Mammary epithelial cell (primary cell): ENCODE measurements at regions not wholly inside any gene's neighbourhood (a gene's known extent, or its start where the extent isn't known, plus 50 kb on each side); places are given as distances from the start of the nearest gene placed in this dataset.

Source experiments
- CTCF ChIP-seq, 2 donors: IDR thresholded peaks in 1 of 2; conservative IDR thresholded peaks in 1 of 2; 2 replicates each; pipeline ENCODE4 v1.5.1; 2011 to 2012; ENCODE audit warnings: inconsistent platforms in 2 of 2, low read length in 2 of 2, mild to moderate bottlenecking in 2 of 2, control low read depth in 1 of 2, low read depth in 1 of 2; ENCODE audit not compliant: insufficient read depth in 1 of 2; ENCODE audit errors: extremely low read depth in 1 of 2
- EZH2 ChIP-seq: IDR thresholded peaks from 2 replicates; pipeline ENCODE4 v1.6.1; 2012; ENCODE audit warnings: low read length, inconsistent platforms, borderline replicate concordance

DNA sequence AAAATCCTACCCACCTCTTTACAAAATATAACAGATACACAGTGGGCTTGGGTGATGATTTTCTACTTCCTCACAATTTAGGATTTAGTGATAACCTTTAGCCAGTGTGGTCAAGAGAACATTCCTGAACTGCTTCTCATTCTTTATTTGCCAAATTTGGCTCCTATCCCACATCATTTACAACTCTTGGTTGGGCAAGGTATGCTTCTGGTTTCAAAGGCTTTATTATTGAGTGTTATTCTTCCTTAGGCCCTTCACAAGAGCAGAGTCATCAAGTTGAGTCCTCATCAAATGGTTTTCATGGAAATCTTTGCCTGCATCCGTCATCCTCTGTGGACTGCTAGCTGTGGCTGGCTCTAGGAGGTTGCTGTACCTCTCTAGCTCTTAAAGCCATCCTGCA is 472.0 kb upstream of the ETAA1 start:
- TF ChIP-seq EZH2 (no peak), CTCF (conservative IDR thresholded peaks at IDR 0.05 in 1 of 2, IDR thresholded peaks at IDR 0.05 in 1 of 2; ENCODE audit: extremely low read depth in 1 of 2, insufficient read depth in 1 of 2, low read depth in 1 of 2, low read length in 2 of 2) (no peak)
